ENCODE measurements at regions not wholly inside any gene's neighbourhood (a gene's known extent, or its start where the extent isn't known, plus 50 kb on each side); places are given as distances from the start of the nearest gene placed in this dataset.

- Histone ChIP-seq H3K27ac (no peak overlapping the region), H3K4me1 (no peaks in the 10 kb centered on the region), H3K9me3 (no peaks in the 10 kb centered on the region), H3K4me3 (no peak overlapping the region), H3K27me3 (no peaks in the 10 kb centered on the region), H3K36me3 (no peaks in the 10 kb centered on the region)
- DNase-seq (no peak), ATAC-seq (no peak)
- 61% methylated on average over 2 of the region's 6 CpGs for WGBS (ENCODE audit: insufficient coverage, low coverage, low lambda C conversion rate, missing lambda C conversion rate)
- intact Hi-C loops (cut with DNase I) = no loop called here
- TF ChIP-seq POLR2A (IDR thresholded peaks at IDR 0.05) (no peak), CTCF (IDR thresholded peaks at IDR 0.05) (no peak)
These were observed 52.3 kb upstream of the CPLX2 start for GRCh38 chr5:175819090-175819425.

- TF ChIP-seq POLR2A (IDR thresholded peaks at IDR 0.05) = no peak
- TF ChIP-seq CTCF (IDR thresholded peaks at IDR 0.05) = no peak
- Histone ChIP-seq H3K27me3 (no peaks in the 10 kb centered on the region), H3K4me1 (no peaks in the 10 kb centered on the region), H3K27ac (no peak overlapping the region), H3K9me3 (no peaks in the 10 kb centered on the region), H3K36me3 (no peaks in the 10 kb centered on the region), H3K4me3 (no peak overlapping the region)
- intact Hi-C loops (cut with DNase I) = no loop called here
- ATAC-seq = no peak
- DNase-seq = no peak
- WGBS (ENCODE audit: insufficient coverage, low coverage, low lambda C conversion rate, missing lambda C conversion rate) = 42% methylated on average over 2 of the region's 9 CpGs
These were observed 51.1 kb upstream of the CPLX2 start for GRCh38 chr5:175820230-175820629.

All from right lobe of liver (tissue), 6 donors.